Activated CD4-positive, alpha-beta memory T cell treated with anti-CD3 and anti-CD28 coated beads for 36 hours (primary cell): ENCODE measurements at regions not wholly inside any gene's neighbourhood (a gene's known extent, or its start where the extent isn't known, plus 50 kb on each side); places are given as distances from the start of the nearest gene placed in this dataset.
"Not testable (repeated sequence)": the region's sequence is repeated elsewhere in the genome, so short reads cannot be mapped to it uniquely, and the experiment has no call there.

Experiments used
- CTCF ChIA-PET: fragments of 350-600 bp; sonication (Branson Sonifier 250); formaldehyde crosslinking; loops from one replicate; lab custom pipeline; 2021; ENCODE audit warnings: antibody characterized with exemption, inconsistent platforms; lab: Charles Lee
- POLR2A ChIA-PET: fragments of 350-600 bp; sonication (Branson Sonifier 250); formaldehyde crosslinking; loops from one replicate; lab custom pipeline; 2021; ENCODE audit warnings: antibody characterized with exemption; lab: Charles Lee
- DNase-seq: peaks from one replicate; pipeline ENCODE4 v3.0.0-alpha.2; 2020
- H3K27ac Mint-ChIP-seq: one replicate; pipeline ENCODE4 v1.8.0; 2021; ENCODE audit warnings: mixed read lengths
- H3K27me3 Mint-ChIP-seq: one replicate; pipeline ENCODE4 v1.8.0; 2021; ENCODE audit warnings: mixed read lengths
- H3K36me3 Mint-ChIP-seq: one replicate; pipeline ENCODE4 v1.8.0; 2021; ENCODE audit warnings: mixed read lengths
- H3K4me1 Mint-ChIP-seq: one replicate; pipeline ENCODE4 v1.8.0; 2021; ENCODE audit warnings: low read depth, mixed read lengths
- H3K4me3 Mint-ChIP-seq: one replicate; pipeline ENCODE4 v1.8.0; 2021; ENCODE audit warnings: mild to moderate bottlenecking, mixed read lengths
- H3K9me3 Mint-ChIP-seq: one replicate; pipeline ENCODE4 v1.8.0; 2021; ENCODE audit warnings: mixed read lengths
- intact Hi-C: fragments of 100-400 bp; cut with micrococcal nuclease; formaldehyde crosslinking; loops from one replicate; pipeline ENCODE4 v1.15.1; 2023

- Mint-ChIP-seq H3K36me3 (no peaks in the 10 kb centered on the region), H3K4me1 (no peaks in the 10 kb centered on the region)
Observed at GRCh38 chr6:67184405-67184804, 1450.7 kb upstream of the ADGRB3 start.

GRCh38 chr6:67175101-67175500 lies 1460.0 kb upstream of the ADGRB3 start:
- Mint-ChIP-seq H3K9me3 (peaks cover 6% of the 10 kb centered on the region), H3K27me3 (no peaks in the 10 kb centered on the region), H3K36me3 (no peaks in the 10 kb centered on the region), H3K27ac (no peak overlapping the region), H3K4me3 (no peak overlapping the region), H3K4me1 (no peaks in the 10 kb centered on the region)
- POLR2A ChIA-PET, result no interaction called here
- CTCF ChIA-PET, result no interaction called here
- intact Hi-C loops, result no loop called here
- DNase-seq, result no peak

More at GRCh38 chr6:67184405-67184804, 1450.7 kb upstream of the ADGRB3 start:
- DNase-seq, result no peak
- Mint-ChIP-seq H3K27ac (no peak overlapping the region), H3K27me3 (no peaks in the 10 kb centered on the region), H3K9me3 (peaks cover 3% of the 10 kb centered on the region), H3K4me3 (no peak overlapping the region)
- intact Hi-C loops, result no loop called here
- CTCF ChIA-PET, result no interaction called here
- POLR2A ChIA-PET, result no interaction called here

GRCh38 chr6:67165606-67166005 lies 1458.6 kb upstream of the EYS start:
- H3K27ac Mint-ChIP-seq, result no peak overlapping the region
- H3K27me3 Mint-ChIP-seq, result no peaks in the 10 kb centered on the region
- ChIA-PET POLR2A (no interaction called here), CTCF (no interaction called here)
- H3K9me3 Mint-ChIP-seq, result peaks cover 19% of the 10 kb centered on the region
- no peaks in the 10 kb centered on the region for H3K36me3 Mint-ChIP-seq
- DNase-seq, result no peak
- H3K4me1 Mint-ChIP-seq, result no peaks in the 10 kb centered on the region
- intact Hi-C loops, result no loop called here
- no peak overlapping the region for H3K4me3 Mint-ChIP-seq

- H3K27me3 Mint-ChIP-seq, result no peaks in the 10 kb centered on the region
- intact Hi-C loops, result no loop called here
- DNase-seq, result no peak
- no peaks in the 10 kb centered on the region for H3K4me1 Mint-ChIP-seq
- CTCF ChIA-PET, result no interaction called here
- POLR2A ChIA-PET, result no interaction called here
- H3K9me3 Mint-ChIP-seq, result peaks cover 30% of the 10 kb centered on the region
- H3K27ac Mint-ChIP-seq, result no peak overlapping the region
- H3K4me3 Mint-ChIP-seq, result no peak overlapping the region
- no peaks in the 10 kb centered on the region for H3K36me3 Mint-ChIP-seq
Observed at GRCh38 chr6:67160820-67161219, 1453.8 kb upstream of the EYS start.

- Mint-ChIP-seq H3K9me3 (peaks cover 4% of the 10 kb centered on the region), H3K4me3 (no peak overlapping the region), H3K27me3 (no peaks in the 10 kb centered on the region), H3K36me3 (no peaks in the 10 kb centered on the region), H3K4me1 (no peaks in the 10 kb centered on the region), H3K27ac (no peak overlapping the region)
- CTCF ChIA-PET, result no interaction called here
- intact Hi-C loops, result no loop called here
- no peak for DNase-seq
- POLR2A ChIA-PET, result no interaction called here
Observed at GRCh38 chr6:67141005-67141404, 1434.0 kb upstream of the EYS start.

GRCh38 chr6:67133973-67134372 lies 1426.9 kb upstream of the EYS start:
- Mint-ChIP-seq H3K27ac (no peak overlapping the region), H3K4me1 (no peaks in the 10 kb centered on the region), H3K36me3 (no peaks in the 10 kb centered on the region), H3K4me3 (no peak overlapping the region), H3K9me3 (no peaks in the 10 kb centered on the region), H3K27me3 (no peaks in the 10 kb centered on the region)
- intact Hi-C loops, result no loop called here
- POLR2A ChIA-PET, result no interaction called here
- CTCF ChIA-PET, result no interaction called here
- DNase-seq, result no peak

GRCh38 chr6:67131827-67132226 lies 1424.8 kb upstream of the EYS start:
- H3K4me3 Mint-ChIP-seq, result no peak overlapping the region
- ChIA-PET CTCF (no interaction called here), POLR2A (no interaction called here)
- intact Hi-C loops, result no loop called here
- H3K27me3 Mint-ChIP-seq, result no peaks in the 10 kb centered on the region
- no peak for DNase-seq
- no peaks in the 10 kb centered on the region for H3K36me3 Mint-ChIP-seq
- no peak overlapping the region for H3K27ac Mint-ChIP-seq
- H3K4me1 Mint-ChIP-seq, result no peaks in the 10 kb centered on the region
- no peaks in the 10 kb centered on the region for H3K9me3 Mint-ChIP-seq

- no peaks in the 10 kb centered on the region for H3K4me1 Mint-ChIP-seq
- H3K36me3 Mint-ChIP-seq, result no peaks in the 10 kb centered on the region
- no peak overlapping the region for H3K4me3 Mint-ChIP-seq
- H3K27ac Mint-ChIP-seq, result no peak overlapping the region
- DNase-seq, result no peak
- CTCF ChIA-PET, result no interaction called here
- intact Hi-C loops, result no loop called here
- no peaks in the 10 kb centered on the region for H3K9me3 Mint-ChIP-seq
- POLR2A ChIA-PET, result no interaction called here
- no peaks in the 10 kb centered on the region for H3K27me3 Mint-ChIP-seq
Observed at GRCh38 chr6:67129780-67130179, 1422.8 kb upstream of the EYS start.

GRCh38 chr6:67127041-67127440 lies 1420.0 kb upstream of the EYS start:
- DNase-seq, result no peak
- H3K27ac Mint-ChIP-seq, result no peak overlapping the region
- POLR2A ChIA-PET, result no interaction called here
- H3K36me3 Mint-ChIP-seq, result no peaks in the 10 kb centered on the region
- no peaks in the 10 kb centered on the region for H3K27me3 Mint-ChIP-seq
- CTCF ChIA-PET, result no interaction called here
- H3K4me3 Mint-ChIP-seq, result no peak overlapping the region
- H3K9me3 Mint-ChIP-seq, result no peaks in the 10 kb centered on the region
- intact Hi-C loops, result no loop called here
- no peaks in the 10 kb centered on the region for H3K4me1 Mint-ChIP-seq

- CTCF ChIA-PET, result no interaction called here
- H3K36me3 Mint-ChIP-seq, result no peaks in the 10 kb centered on the region
- peaks cover 2% of the 10 kb centered on the region for H3K9me3 Mint-ChIP-seq
- intact Hi-C loops, result no loop called here
- no peaks in the 10 kb centered on the region for H3K27me3 Mint-ChIP-seq
- no peaks in the 10 kb centered on the region for H3K4me1 Mint-ChIP-seq
- H3K4me3 Mint-ChIP-seq, result no peak overlapping the region
- POLR2A ChIA-PET, result no interaction called here
- no peak for DNase-seq
- no peak overlapping the region for H3K27ac Mint-ChIP-seq
Observed at GRCh38 chr6:67121115-67121514, 1414.1 kb upstream of the EYS start.

- Mint-ChIP-seq H3K4me3 (no peak overlapping the region), H3K4me1 (no peaks in the 10 kb centered on the region), H3K36me3 (no peaks in the 10 kb centered on the region), H3K27me3 (no peaks in the 10 kb centered on the region), H3K9me3 (peaks cover 8% of the 10 kb centered on the region), H3K27ac (no peak overlapping the region)
- POLR2A ChIA-PET, result no interaction called here
- no peak for DNase-seq
- CTCF ChIA-PET, result no interaction called here
- intact Hi-C loops, result no loop called here
Observed at GRCh38 chr6:67112120-67112519, 1405.1 kb upstream of the EYS start.

GRCh38 chr6:67102743-67103142 lies 1395.7 kb upstream of the EYS start:
- H3K27me3 Mint-ChIP-seq, result no peaks in the 10 kb centered on the region
- H3K36me3 Mint-ChIP-seq, result no peaks in the 10 kb centered on the region
- intact Hi-C loops, result no loop called here
- peaks cover 10% of the 10 kb centered on the region for H3K9me3 Mint-ChIP-seq
- POLR2A ChIA-PET, result no interaction called here
- H3K27ac Mint-ChIP-seq, result no peak overlapping the region
- H3K4me3 Mint-ChIP-seq, result no peak overlapping the region
- DNase-seq, result no peak
- no peaks in the 10 kb centered on the region for H3K4me1 Mint-ChIP-seq
- CTCF ChIA-PET, result no interaction called here

- DNase-seq, H3K36me3 Mint-ChIP-seq, H3K27ac Mint-ChIP-seq, intact Hi-C loops, H3K4me1 Mint-ChIP-seq, H3K27me3 Mint-ChIP-seq, H3K4me3 Mint-ChIP-seq, CTCF ChIA-PET, POLR2A ChIA-PET: not testable (repeated sequence)
- peaks cover 11% of the 10 kb centered on the region for H3K9me3 Mint-ChIP-seq
Observed at GRCh38 chr6:67095618-67096226, 1388.7 kb upstream of the EYS start.
